ENCODE measurements at regions not wholly inside any gene's neighbourhood (a gene's known extent, or its start where the extent isn't known, plus 50 kb on each side); places are given as distances from the start of the nearest gene placed in this dataset.
"Not testable (repeated sequence)": the region's sequence is repeated elsewhere in the genome, so short reads cannot be mapped to it uniquely, and the experiment has no call there.

GRCh38 chr12:8386661-8387060 is 69.1 kb upstream of the CLEC6A start:
- intact Hi-C loops (cut with DNase I); DNase-seq: not testable (repeated sequence)

- intact Hi-C loops (cut with DNase I); DNase-seq: not testable (repeated sequence)
These were observed 66.5 kb upstream of the CLEC6A start for GRCh38 chr12:8389296-8389695.

GRCh38 chr12:8390001-8390777 is 65.6 kb upstream of the CLEC6A start:
- peak in 7 of 10 donors; percentile 49 to 90 (median 62) for DNase-seq
- intact Hi-C loops (cut with DNase I) = not testable (repeated sequence)

GRCh38 chr12:8396225-8397071 is 59.3 kb upstream of the CLEC6A start:
- intact Hi-C loops (cut with DNase I) = not testable (repeated sequence)

DNA sequence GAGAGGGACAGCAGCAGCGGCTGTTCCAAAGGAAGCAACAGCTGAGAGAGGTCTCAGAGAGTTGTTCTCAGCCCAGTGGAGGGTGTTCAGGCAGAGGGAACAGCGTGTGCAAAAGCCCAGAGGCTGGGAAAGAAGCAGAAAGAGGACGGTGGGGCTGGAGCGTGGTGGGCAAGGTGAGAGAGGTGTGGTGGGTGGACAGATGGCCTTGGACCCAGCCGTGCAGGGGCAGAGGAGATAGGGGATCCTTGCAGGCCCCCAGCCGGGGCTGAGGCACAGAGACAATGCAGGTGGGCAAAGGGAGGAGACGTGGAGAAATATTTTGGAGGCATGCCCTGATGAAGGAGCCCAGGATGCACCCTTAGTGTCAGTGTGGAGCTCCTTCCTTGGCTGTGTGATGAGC is 58.4 kb upstream of the CLEC6A start:
- DNase-seq; intact Hi-C loops (cut with DNase I): not testable (repeated sequence)

More at GRCh38 chr12:8396225-8397071, 59.3 kb upstream of the CLEC6A start:
- DNase-seq = peak; percentile 41 to 95 (median 64)

- intact Hi-C loops (cut with DNase I); DNase-seq: not testable (repeated sequence)
These were observed 56.2 kb upstream of the CLEC6A start for GRCh38 chr12:8399496-8400034.

- DNase-seq; intact Hi-C loops (cut with DNase I): not testable (repeated sequence)
These were observed 51.9 kb upstream of the CLEC6A start for GRCh38 chr12:8403834-8404233.

- peak in 2 of 10 donors; percentile 66 to 80 for DNase-seq
- intact Hi-C loops (cut with DNase I) = not testable (repeated sequence)
These were observed 51.4 kb upstream of the CLEC6A start for GRCh38 chr12:8404341-8404740.
